H1 (cell line): ENCODE measurements at regions not wholly inside any gene's neighbourhood (a gene's known extent, or its start where the extent isn't known, plus 50 kb on each side); places are given as distances from the start of the nearest gene placed in this dataset.

Source experiments
- CEBPB ChIP-seq: IDR thresholded peaks from 2 replicates; pipeline ENCODE4 v1.6.1; 2012; ENCODE audit warnings: low read depth, low read length
- GABPA ChIP-seq: IDR thresholded peaks from 2 replicates; pipeline ENCODE4 v1.6.1; 2011; ENCODE audit warnings: mild to moderate bottlenecking, low read length, moderate library complexity, borderline replicate concordance; ENCODE audit not compliant: insufficient read depth
- RBBP5 ChIP-seq: IDR thresholded peaks from 2 replicates; pipeline ENCODE4 v1.7.1; 2012; ENCODE audit warnings: low read depth, mild to moderate bottlenecking, inconsistent platforms, low read length, moderate library complexity, borderline replicate concordance
- SIRT6 ChIP-seq: IDR thresholded peaks from one replicate; pipeline ENCODE4 v1.7.1; 2012; ENCODE audit warnings: low read length, inconsistent platforms
- SRF ChIP-seq: IDR thresholded peaks from 2 replicates; pipeline ENCODE4 v1.6.1; 2011; ENCODE audit warnings: mild to moderate bottlenecking, low read depth, low read length, moderate library complexity
- TF ChIP-seq, protein P1 (sequence below): fragments of 300-600 bp; sonication (generic); IDR thresholded peaks from 2 replicates; pipeline ENCODE4 v1.7.1; 2012; ENCODE audit warnings: low read length, moderate library complexity, mild to moderate bottlenecking, inconsistent platforms; ENCODE audit not compliant: insufficient replicate concordance
- TF ChIP-seq, protein P2 (sequence below): IDR thresholded peaks from 2 replicates; pipeline ENCODE4 v1.6.1; 2012; ENCODE audit warnings: low read length, inconsistent platforms

DNA sequence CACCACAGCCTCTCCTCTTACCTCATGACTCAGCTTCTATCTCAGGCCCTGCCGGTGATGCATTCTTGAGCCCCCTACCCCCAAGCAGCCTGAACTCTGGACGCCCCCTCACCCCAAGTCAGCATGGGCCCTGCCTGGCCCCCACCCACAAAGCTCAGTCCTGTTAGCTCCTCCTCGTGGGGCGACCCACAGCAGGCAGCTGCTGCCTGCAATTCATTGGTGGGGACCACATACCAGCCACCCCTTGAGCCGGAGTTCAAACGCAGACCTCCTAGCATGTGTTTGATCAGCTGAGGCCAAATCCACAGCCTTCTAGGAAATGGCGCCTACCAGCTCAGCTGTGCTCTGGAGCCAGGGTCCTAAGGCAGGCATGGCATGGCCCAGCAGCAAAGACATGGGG is 111.8 kb downstream of the EFNB1 start (continued):
- TF ChIP-seq, protein P1, sequence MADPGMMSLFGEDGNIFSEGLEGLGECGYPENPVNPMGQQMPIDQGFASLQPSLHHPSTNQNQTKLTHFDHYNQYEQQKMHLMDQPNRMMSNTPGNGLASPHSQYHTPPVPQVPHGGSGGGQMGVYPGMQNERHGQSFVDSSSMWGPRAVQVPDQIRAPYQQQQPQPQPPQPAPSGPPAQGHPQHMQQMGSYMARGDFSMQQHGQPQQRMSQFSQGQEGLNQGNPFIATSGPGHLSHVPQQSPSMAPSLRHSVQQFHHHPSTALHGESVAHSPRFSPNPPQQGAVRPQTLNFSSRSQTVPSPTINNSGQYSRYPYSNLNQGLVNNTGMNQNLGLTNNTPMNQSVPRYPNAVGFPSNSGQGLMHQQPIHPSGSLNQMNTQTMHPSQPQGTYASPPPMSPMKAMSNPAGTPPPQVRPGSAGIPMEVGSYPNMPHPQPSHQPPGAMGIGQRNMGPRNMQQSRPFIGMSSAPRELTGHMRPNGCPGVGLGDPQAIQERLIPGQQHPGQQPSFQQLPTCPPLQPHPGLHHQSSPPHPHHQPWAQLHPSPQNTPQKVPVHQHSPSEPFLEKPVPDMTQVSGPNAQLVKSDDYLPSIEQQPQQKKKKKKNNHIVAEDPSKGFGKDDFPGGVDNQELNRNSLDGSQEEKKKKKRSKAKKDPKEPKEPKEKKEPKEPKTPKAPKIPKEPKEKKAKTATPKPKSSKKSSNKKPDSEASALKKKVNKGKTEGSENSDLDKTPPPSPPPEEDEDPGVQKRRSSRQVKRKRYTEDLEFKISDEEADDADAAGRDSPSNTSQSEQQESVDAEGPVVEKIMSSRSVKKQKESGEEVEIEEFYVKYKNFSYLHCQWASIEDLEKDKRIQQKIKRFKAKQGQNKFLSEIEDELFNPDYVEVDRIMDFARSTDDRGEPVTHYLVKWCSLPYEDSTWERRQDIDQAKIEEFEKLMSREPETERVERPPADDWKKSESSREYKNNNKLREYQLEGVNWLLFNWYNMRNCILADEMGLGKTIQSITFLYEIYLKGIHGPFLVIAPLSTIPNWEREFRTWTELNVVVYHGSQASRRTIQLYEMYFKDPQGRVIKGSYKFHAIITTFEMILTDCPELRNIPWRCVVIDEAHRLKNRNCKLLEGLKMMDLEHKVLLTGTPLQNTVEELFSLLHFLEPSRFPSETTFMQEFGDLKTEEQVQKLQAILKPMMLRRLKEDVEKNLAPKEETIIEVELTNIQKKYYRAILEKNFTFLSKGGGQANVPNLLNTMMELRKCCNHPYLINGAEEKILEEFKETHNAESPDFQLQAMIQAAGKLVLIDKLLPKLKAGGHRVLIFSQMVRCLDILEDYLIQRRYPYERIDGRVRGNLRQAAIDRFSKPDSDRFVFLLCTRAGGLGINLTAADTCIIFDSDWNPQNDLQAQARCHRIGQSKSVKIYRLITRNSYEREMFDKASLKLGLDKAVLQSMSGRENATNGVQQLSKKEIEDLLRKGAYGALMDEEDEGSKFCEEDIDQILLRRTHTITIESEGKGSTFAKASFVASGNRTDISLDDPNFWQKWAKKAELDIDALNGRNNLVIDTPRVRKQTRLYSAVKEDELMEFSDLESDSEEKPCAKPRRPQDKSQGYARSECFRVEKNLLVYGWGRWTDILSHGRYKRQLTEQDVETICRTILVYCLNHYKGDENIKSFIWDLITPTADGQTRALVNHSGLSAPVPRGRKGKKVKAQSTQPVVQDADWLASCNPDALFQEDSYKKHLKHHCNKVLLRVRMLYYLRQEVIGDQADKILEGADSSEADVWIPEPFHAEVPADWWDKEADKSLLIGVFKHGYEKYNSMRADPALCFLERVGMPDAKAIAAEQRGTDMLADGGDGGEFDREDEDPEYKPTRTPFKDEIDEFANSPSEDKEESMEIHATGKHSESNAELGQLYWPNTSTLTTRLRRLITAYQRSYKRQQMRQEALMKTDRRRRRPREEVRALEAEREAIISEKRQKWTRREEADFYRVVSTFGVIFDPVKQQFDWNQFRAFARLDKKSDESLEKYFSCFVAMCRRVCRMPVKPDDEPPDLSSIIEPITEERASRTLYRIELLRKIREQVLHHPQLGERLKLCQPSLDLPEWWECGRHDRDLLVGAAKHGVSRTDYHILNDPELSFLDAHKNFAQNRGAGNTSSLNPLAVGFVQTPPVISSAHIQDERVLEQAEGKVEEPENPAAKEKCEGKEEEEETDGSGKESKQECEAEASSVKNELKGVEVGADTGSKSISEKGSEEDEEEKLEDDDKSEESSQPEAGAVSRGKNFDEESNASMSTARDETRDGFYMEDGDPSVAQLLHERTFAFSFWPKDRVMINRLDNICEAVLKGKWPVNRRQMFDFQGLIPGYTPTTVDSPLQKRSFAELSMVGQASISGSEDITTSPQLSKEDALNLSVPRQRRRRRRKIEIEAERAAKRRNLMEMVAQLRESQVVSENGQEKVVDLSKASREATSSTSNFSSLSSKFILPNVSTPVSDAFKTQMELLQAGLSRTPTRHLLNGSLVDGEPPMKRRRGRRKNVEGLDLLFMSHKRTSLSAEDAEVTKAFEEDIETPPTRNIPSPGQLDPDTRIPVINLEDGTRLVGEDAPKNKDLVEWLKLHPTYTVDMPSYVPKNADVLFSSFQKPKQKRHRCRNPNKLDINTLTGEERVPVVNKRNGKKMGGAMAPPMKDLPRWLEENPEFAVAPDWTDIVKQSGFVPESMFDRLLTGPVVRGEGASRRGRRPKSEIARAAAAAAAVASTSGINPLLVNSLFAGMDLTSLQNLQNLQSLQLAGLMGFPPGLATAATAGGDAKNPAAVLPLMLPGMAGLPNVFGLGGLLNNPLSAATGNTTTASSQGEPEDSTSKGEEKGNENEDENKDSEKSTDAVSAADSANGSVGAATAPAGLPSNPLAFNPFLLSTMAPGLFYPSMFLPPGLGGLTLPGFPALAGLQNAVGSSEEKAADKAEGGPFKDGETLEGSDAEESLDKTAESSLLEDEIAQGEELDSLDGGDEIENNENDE, result no peak
- TF ChIP-seq SRF (no peak), RBBP5 (no peak), SIRT6 (no peak), GABPA (no peak), CEBPB (no peak)
- TF ChIP-seq, protein P2, sequence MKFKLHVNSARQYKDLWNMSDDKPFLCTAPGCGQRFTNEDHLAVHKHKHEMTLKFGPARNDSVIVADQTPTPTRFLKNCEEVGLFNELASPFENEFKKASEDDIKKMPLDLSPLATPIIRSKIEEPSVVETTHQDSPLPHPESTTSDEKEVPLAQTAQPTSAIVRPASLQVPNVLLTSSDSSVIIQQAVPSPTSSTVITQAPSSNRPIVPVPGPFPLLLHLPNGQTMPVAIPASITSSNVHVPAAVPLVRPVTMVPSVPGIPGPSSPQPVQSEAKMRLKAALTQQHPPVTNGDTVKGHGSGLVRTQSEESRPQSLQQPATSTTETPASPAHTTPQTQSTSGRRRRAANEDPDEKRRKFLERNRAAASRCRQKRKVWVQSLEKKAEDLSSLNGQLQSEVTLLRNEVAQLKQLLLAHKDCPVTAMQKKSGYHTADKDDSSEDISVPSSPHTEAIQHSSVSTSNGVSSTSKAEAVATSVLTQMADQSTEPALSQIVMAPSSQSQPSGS, result no peak
